Activated CD4-positive, alpha-beta T cell treated with anti-CD3 and anti-CD28 coated beads, Interleukin-2, amount 10 ng/mL, durations not matched to agents 7 days and 5 days (primary cell): ENCODE measurements at regions not wholly inside any gene's neighbourhood (a gene's known extent, or its start where the extent isn't known, plus 50 kb on each side); places are given as distances from the start of the nearest gene placed in this dataset.

Source experiments
- CTCF ChIA-PET: fragments of 350-600 bp; sonication (Branson Sonifier 250); formaldehyde crosslinking; loops from one replicate; lab custom pipeline; 2021; ENCODE audit warnings: antibody characterized with exemption; lab: Charles Lee
- POLR2A ChIA-PET: fragments of 350-600 bp; sonication (Branson Sonifier 250); formaldehyde crosslinking; loops from one replicate; lab custom pipeline; 2021; ENCODE audit warnings: antibody characterized with exemption; lab: Charles Lee
- DNase-seq: peaks from one replicate; pipeline ENCODE4 v3.0.0-alpha.2; 2020
- H3K27ac Mint-ChIP-seq: one replicate; pipeline ENCODE4 v1.8.0; 2021; ENCODE audit warnings: mild to moderate bottlenecking, moderate library complexity, mixed read lengths
- H3K27me3 Mint-ChIP-seq: one replicate; pipeline ENCODE4 v1.8.0; 2021; ENCODE audit warnings: mixed read lengths
- H3K36me3 Mint-ChIP-seq: one replicate; pipeline ENCODE4 v1.8.0; 2021; ENCODE audit warnings: low read depth, mixed read lengths
- H3K4me1 Mint-ChIP-seq: one replicate; pipeline ENCODE4 v1.8.0; 2021; ENCODE audit warnings: mixed read lengths
- H3K4me3 Mint-ChIP-seq: one replicate; pipeline ENCODE4 v1.8.0; 2021; ENCODE audit warnings: mild to moderate bottlenecking, moderate library complexity, mixed read lengths
- H3K9me3 Mint-ChIP-seq: one replicate; pipeline ENCODE4 v1.8.0; 2021; ENCODE audit warnings: mixed read lengths

DNA sequence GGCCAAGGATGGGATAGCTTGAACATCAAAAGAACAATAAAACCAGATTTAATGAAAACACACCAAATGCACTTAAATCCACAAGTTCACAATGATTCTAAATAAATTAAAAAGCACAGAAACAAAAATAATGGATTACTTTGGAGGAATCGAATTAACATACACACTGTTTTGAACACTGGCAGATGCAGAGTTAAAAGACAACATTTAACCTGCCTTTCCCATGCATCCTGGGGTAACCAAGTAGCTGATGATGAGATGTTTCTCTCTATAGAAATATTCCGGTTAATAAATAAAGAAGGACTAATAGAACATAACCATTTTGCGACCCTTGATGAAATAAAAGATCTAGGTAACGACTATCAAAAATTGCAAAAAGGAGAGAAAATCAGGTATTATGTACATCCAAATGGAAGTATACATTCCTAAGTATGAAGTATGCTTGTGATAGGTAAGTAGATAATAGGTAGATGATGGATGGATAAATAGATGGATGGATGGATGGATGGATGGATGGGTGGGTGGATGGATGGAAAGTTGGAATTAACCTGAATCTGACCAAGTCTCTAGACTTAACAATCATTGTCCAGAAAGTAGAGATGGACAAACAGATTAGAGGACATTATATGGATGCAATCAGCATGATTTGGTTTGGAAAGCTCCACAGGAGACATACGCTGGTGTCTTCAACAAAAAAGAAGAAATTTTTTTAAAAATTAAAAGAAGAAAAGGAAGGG lies 57.4 kb upstream of the MYCN start:
- peaks cover 1% of the 10 kb centered on the region for H3K27me3 Mint-ChIP-seq
- POLR2A ChIA-PET: no interaction called here
- no peak overlapping the region for H3K27ac Mint-ChIP-seq
- CTCF ChIA-PET: interaction anchor here (0.5 to 0.7 kb wide), 3 partner anchors 34 to 243 kb away, joined by 3 read pairs; no protein-coding TSS in a partner anchor
- no peaks in the 10 kb centered on the region for H3K4me1 Mint-ChIP-seq
- no peak for DNase-seq
- no peaks in the 10 kb centered on the region for H3K36me3 Mint-ChIP-seq
- peaks cover 3% of the 10 kb centered on the region for H3K9me3 Mint-ChIP-seq
- H3K4me3 Mint-ChIP-seq: no peak overlapping the region

DNA sequence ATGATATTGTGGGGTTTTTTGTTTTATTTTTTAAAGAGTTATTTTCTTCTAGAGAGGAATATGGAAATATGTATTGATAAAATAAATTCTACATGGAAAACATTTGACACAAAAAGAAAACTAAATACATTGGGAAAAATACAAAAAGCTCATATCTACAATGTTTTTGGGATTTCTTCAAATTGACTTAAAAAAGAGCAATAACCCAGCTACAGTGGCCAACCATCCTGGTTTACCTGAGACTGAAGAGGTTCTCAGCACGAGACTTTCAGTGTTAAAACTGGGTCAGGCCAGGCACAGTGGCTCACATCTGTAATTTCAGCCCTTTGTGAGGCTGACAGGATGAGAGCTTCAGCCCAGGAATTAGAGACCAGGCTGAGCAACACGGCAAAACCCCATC lies 56.7 kb upstream of the MYCN start:
- H3K4me1 Mint-ChIP-seq: no peaks in the 10 kb centered on the region
- no peak overlapping the region for H3K27ac Mint-ChIP-seq
- H3K36me3 Mint-ChIP-seq: no peaks in the 10 kb centered on the region
- peaks cover 3% of the 10 kb centered on the region for H3K9me3 Mint-ChIP-seq
- peaks cover 1% of the 10 kb centered on the region for H3K27me3 Mint-ChIP-seq
- ChIA-PET POLR2A (no interaction called here), CTCF (interaction anchor here (0.5 kb wide), 1 partner anchor 123 kb away, joined by 3 read pairs; no protein-coding TSS in a partner anchor)
- no peak overlapping the region for H3K4me3 Mint-ChIP-seq
- DNase-seq: no peak

- no peaks in the 10 kb centered on the region for H3K4me1 Mint-ChIP-seq
- H3K36me3 Mint-ChIP-seq: no peaks in the 10 kb centered on the region
- H3K27ac Mint-ChIP-seq: no peak overlapping the region
- peaks cover 3% of the 10 kb centered on the region for H3K9me3 Mint-ChIP-seq
- POLR2A ChIA-PET: no interaction called here
- no peak overlapping the region for H3K4me3 Mint-ChIP-seq
- DNase-seq: no peak
- peaks cover 1% of the 10 kb centered on the region for H3K27me3 Mint-ChIP-seq
- CTCF ChIA-PET: interaction anchor here (0.6 kb wide), 1 partner anchor 828 kb away, joined by 3 read pairs; no protein-coding TSS in a partner anchor
Observed at GRCh38 chr2:15884790-15885189, 55.6 kb upstream of the MYCN start.

DNA sequence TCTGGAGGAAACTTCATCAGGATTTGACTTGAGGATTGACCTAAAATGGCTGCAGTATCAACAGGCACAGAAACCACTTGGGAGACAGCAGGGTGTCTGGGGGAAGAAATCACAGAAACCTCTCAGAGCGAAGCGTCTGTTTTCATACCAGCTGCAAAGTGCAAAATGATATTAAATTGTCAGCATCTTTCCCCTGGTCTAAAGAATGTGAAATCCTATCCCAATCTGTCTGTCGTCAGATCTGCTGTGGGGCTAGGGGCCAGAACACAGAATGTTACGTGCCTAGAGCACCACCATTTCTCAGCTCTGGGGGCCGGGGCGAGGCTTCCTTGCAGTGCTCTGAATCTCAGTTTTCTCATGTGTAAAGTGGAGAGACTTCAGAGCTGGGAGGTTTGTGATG lies 54.1 kb upstream of the MYCN start:
- no peaks in the 10 kb centered on the region for H3K36me3 Mint-ChIP-seq
- H3K4me3 Mint-ChIP-seq: no peak overlapping the region
- POLR2A ChIA-PET: no interaction called here
- peaks cover 1% of the 10 kb centered on the region for H3K27me3 Mint-ChIP-seq
- CTCF ChIA-PET: no interaction called here
- H3K27ac Mint-ChIP-seq: no peak overlapping the region
- no peaks in the 10 kb centered on the region for H3K9me3 Mint-ChIP-seq
- H3K4me1 Mint-ChIP-seq: no peaks in the 10 kb centered on the region
- DNase-seq: no peak

GRCh38 chr2:15889442-15890123 lies 50.8 kb upstream of the MYCN start:
- ChIA-PET CTCF (interaction anchor here (0.6 kb wide), 1 partner anchor 349 kb away, joined by 3 read pairs; no protein-coding TSS in a partner anchor), POLR2A (no interaction called here)
- no peaks in the 10 kb centered on the region for H3K4me1 Mint-ChIP-seq
- no peaks in the 10 kb centered on the region for H3K36me3 Mint-ChIP-seq
- no peak overlapping the region for H3K4me3 Mint-ChIP-seq
- no peak for DNase-seq
- H3K27me3 Mint-ChIP-seq: no peaks in the 10 kb centered on the region
- H3K9me3 Mint-ChIP-seq: no peaks in the 10 kb centered on the region
- H3K27ac Mint-ChIP-seq: no peak overlapping the region

GRCh38 chr2:15890124-15890754 lies 50.1 kb upstream of the MYCN start:
- no peaks in the 10 kb centered on the region for H3K4me1 Mint-ChIP-seq
- H3K4me3 Mint-ChIP-seq: no peak overlapping the region
- POLR2A ChIA-PET: no interaction called here
- CTCF ChIA-PET: no interaction called here
- H3K9me3 Mint-ChIP-seq: no peaks in the 10 kb centered on the region
- H3K36me3 Mint-ChIP-seq: no peaks in the 10 kb centered on the region
- no peaks in the 10 kb centered on the region for H3K27me3 Mint-ChIP-seq
- DNase-seq: no peak
- H3K27ac Mint-ChIP-seq: no peak overlapping the region
